Loucy (cell line): ENCODE measurements at regions not wholly inside any gene's neighbourhood (a gene's known extent, or its start where the extent isn't known, plus 50 kb on each side); places are given as distances from the start of the nearest gene placed in this dataset.

Source experiments
- CTCF ChIP-seq: fragments of 200-600 bp; sonication (generic); conservative IDR thresholded peaks from 2 replicates; pipeline ENCODE4 v1.5.1; 2014; ENCODE audit warnings: mild to moderate bottlenecking, antibody characterized with exemption, low read length
- EZH2phosphoT487 ChIP-seq: fragments of 200-600 bp; IDR thresholded peaks from 2 replicates; pipeline ENCODE4 v1.6.1; 2018; ENCODE audit warnings: antibody characterized with exemption, mild to moderate bottlenecking, moderate library complexity, borderline replicate concordance

- TF ChIP-seq CTCF (no peak), EZH2phosphoT487 (no peak)
These were observed 79.5 kb upstream of the NFIL3 start for GRCh38 chr9:91502913-91503672.
